ENCODE measurements at regions not wholly inside any gene's neighbourhood (a gene's known extent, or its start where the extent isn't known, plus 50 kb on each side); places are given as distances from the start of the nearest gene placed in this dataset.
"Not testable (repeated sequence)": the region's sequence is repeated elsewhere in the genome, so short reads cannot be mapped to it uniquely, and the experiment has no call there.

DNA sequence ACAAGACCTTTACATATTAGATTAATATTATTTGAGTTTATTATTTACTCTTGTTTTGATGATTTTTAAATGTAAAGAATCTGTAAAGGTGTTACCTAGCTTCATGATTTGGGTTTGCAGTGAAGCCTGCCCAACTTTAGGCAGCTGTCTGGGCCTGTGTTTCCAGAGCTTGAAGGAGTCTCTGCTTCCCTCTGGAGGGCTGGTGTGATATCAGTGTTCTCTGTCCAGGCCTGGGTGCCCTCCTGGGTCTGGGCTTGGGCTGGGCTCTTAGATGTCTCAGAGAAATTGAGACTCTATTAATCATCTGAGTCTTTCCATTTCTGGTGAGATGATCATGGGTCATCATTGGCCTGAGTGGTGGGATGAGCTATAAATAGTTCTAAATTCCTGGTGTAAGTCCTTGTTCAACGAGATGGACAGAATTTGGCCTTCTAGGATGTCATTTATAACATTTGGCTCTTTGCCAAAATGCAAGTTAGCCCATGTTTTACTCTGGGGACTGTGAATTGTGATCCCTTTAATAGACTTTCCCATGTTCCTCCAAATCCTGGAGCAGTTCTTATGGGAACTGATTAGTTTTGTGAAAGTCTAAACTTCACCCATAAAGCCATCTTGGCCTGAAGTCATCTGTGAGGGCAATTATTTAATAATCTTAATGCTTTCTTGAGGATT, 397.3 kb downstream of the TMEM121 start:
- not testable (repeated sequence) for DNase-seq

GRCh38 chr14:105924951-105925591, 398.7 kb downstream of the TMEM121 start:
- no peak for DNase-seq

GRCh38 chr14:105925615-105926372, 399.4 kb downstream of the TMEM121 start:
- DNase-seq = no peak

GRCh38 chr14:105926373-105927095, 400.2 kb downstream of the TMEM121 start:
- no peak for DNase-seq

GRCh38 chr14:105927096-105928060, 401.0 kb downstream of the TMEM121 start:
- no peak for DNase-seq

- not testable (repeated sequence) for DNase-seq
Measured at GRCh38 chr14:105928171-105929111, 402.1 kb downstream of the TMEM121 start.

- no peak for DNase-seq
Measured at GRCh38 chr14:105929327-105930081, 403.1 kb downstream of the TMEM121 start.

DNA sequence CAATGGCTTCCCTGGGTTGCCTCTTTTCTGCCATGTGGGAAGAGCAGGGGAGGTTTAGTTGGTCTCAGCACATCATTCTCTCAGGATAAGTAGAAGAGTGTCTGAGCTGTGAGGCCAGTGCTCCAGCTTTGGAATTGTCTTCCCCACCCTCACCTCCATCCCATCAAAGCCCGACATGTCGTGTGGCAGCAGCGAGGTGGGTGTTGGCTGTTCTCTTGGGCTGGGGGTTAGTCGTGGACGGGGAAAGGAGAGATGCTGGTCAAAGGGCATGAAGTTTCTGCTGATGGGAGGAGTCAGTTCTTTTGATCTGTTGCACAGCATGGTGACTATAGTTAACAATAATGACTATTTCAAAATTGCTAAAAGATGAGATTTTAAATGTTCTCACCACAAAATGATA, 404.2 kb downstream of the TMEM121 start:
- no peak for DNase-seq

GRCh38 chr14:105931808-105932483, 405.6 kb downstream of the TMEM121 start:
- DNase-seq = no peak

GRCh38 chr14:105933238-105933637, 406.9 kb downstream of the TMEM121 start:
- no peak for DNase-seq

GRCh38 chr14:105935384-105935783, 409.0 kb downstream of the TMEM121 start:
- DNase-seq = no peak

GRCh38 chr14:105937253-105938054, 411.1 kb downstream of the TMEM121 start:
- DNase-seq = no peak

DNA sequence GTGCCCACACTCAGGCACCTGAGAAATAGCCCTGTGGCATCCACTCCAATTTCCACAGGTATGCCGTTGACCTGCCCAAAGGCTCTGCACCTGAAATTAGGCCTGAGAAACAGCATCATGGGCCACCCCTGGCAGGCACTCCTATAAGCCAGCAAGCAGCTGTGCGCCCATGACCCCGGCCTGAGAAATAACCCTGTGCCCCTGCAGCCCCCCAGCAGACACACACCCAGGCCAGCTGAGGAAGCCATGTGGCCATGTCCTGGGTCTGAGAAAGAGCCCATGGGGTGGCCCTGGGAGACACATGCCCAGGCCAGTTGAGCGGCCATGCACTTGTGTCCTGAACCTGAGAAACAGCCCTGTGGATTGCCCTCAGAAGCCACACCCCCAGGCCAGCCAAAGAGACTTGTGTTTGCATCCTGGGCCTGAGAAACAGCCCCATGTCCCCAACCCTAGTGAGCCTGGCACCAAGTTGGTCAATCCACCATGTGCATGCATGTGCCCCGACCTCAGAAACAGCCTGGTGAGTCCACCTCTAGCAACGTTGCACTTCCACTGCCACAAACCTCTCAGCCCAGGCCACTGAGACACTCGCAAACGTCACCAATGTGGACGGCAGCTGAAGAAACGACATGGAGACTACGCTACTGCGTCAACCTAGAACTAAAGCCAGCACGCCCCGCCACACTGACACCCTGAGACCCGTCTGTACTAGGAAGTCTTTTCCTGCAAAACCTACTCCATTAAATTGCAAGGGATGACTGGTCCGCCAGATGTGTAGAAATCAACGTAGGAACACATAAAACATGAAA, 411.9 kb downstream of the TMEM121 start:
- no peak for DNase-seq

DNA sequence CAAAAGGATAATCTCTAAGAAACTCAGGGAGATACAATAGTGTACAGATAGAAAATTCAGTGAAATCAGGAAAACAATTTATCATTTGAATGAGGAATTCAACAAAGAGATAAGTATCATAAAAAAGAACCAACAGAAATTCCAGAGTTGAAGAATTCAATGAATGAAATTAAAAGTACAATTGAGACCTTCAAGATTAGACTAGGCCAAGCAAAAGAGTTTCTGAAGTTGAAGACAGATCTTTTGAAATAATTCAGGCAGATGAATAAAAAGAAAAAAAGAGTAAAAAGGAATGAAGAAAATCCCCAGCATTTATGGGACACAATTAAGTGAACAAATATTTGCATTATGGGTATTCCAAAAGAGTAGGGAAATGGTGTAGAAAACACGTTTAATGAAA, 412.6 kb downstream of the TMEM121 start:
- DNase-seq = no peak

DNA sequence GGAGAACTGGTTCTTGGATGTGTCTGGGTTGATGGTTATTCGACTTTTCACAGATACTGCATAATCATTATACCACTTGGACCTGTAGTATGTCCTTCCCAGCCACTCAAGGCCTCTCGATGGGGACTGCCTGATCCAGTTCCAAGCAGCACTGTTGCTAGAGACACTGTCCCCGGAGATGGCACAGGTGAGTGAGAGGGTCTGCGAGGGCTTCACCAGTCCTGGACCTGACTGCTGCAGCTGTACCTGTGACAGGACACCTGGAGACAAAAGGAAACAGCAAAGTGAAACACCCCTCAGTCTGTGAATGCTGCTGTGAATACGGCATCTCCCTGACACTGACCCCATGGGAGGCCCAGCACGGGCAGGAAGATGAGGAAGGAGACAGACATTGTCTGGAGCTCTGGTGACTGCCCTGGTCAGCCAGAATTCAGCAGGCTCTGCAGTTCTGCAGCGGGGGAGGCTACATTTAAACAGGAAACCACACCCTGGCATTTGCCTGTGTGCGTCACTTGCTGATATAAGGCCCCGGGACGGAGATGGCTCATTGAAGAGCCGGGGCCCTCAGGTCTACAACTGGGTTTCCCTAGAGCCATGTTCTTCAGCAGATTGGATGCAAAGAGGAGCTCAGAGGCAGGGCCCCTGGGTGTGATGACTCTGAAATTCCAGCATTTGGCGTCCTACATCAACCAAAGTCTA, 413.6 kb downstream of the TMEM121 start:
- DNase-seq = peak; percentile 26 to 50

DNA sequence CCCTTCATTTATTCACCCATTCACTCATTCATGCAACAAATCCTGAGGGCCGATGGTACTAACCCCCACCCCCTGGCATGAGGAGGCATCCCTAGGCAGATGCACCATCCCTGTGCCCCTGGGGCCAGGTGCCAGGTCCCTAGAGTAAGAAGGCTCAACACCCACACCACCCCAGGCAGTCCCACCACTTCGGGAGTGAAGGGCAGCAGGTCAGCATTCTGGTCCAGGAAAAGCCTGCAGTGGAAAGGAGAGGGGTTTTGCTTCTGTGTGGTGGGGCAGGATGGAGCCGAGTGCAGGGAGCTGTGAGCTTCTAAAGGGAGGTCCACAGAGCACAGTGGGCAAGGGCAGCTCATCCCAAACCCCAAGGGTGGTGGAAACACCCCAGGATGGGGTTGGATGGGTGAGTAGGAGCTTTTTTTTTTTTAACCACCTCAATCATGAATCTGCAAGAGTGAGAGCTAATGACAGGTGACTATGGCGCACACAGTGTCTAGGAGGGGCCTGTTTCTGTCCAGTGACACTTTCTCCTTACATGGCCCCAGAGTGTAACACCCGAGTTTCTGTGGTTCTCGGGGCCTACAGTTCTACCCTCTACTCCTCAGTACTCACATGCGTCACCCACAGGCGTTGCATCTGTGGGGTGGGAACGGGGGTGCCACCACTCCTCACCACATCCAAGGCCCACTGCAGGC, 414.3 kb downstream of the TMEM121 start:
- no peak for DNase-seq

All from inflammatory macrophage (primary cell).